DND-41 (cell line): ENCODE measurements at regions not wholly inside any gene's neighbourhood (a gene's known extent, or its start where the extent isn't known, plus 50 kb on each side); places are given as distances from the start of the nearest gene placed in this dataset.

Source experiments
- ATAC-seq: fragments of 200-7000 bp; cut with Tn5 transposase; 3 replicates; pipeline ENCODE4 v1.9.1; 2021; ENCODE audit warnings: low read depth; ENCODE audit not compliant: insufficient read depth
- DNase-seq: peaks from one replicate; pipeline ENCODE4 v3.0.0-alpha.2; 2020
- H2AFZ ChIP-seq: 2 replicates; pipeline ENCODE4 v1.6.0; 2012; ENCODE audit warnings: low read depth, low read length
- H3K27ac ChIP-seq: 2 replicates; pipeline ENCODE4 v1.5.1; 2012; ENCODE audit warnings: low read length, inconsistent platforms
- H3K27me3 ChIP-seq: fragments of 200-600 bp; sonication (generic); 2 replicates; pipeline ENCODE4 v1.6.0; 2012; ENCODE audit warnings: low read length, mild to moderate bottlenecking, inconsistent platforms; ENCODE audit not compliant: insufficient read depth, poor library complexity
- H3K36me3 ChIP-seq: 2 replicates; pipeline ENCODE4 v1.5.1; 2012; ENCODE audit warnings: low read length, inconsistent platforms; ENCODE audit not compliant: insufficient read depth
- H3K4me1 ChIP-seq: 2 replicates; pipeline ENCODE4 v1.5.1; 2012; ENCODE audit warnings: mild to moderate bottlenecking, low read length; ENCODE audit not compliant: insufficient read depth
- H3K4me2 ChIP-seq: 2 replicates; pipeline ENCODE4 v1.6.0; 2012; ENCODE audit warnings: mild to moderate bottlenecking, moderate library complexity, low read length, inconsistent platforms; ENCODE audit not compliant: insufficient read depth
- H3K4me3 ChIP-seq, 2 experiments: fragments of 200-600 bp in 1 of 2; shearing (Covaris generic) in 1 of 2; 2 replicates each; pipeline ENCODE4 v1.5.1; 2012 to 2016; ENCODE audit warnings: inconsistent platforms in 2 of 2, low read length in 2 of 2, mild to moderate bottlenecking in 2 of 2, low read depth in 1 of 2, moderate library complexity in 1 of 2
- H3K79me2 ChIP-seq: 2 replicates; pipeline ENCODE4 v1.6.0; 2012; ENCODE audit warnings: low read length, inconsistent platforms; ENCODE audit not compliant: insufficient read depth
- H3K9ac ChIP-seq: 2 replicates; pipeline ENCODE4 v1.6.0; 2012; ENCODE audit warnings: low read depth, mild to moderate bottlenecking, inconsistent platforms, low read length, moderate library complexity
- H3K9me3 ChIP-seq: 2 replicates; pipeline ENCODE4 v1.5.1; 2012; ENCODE audit warnings: low read length, moderate library complexity, mild to moderate bottlenecking, inconsistent platforms; ENCODE audit not compliant: insufficient read depth, severe bottlenecking
- H4K20me1 ChIP-seq: 2 replicates; pipeline ENCODE4 v1.6.0; 2012; ENCODE audit warnings: low read length; ENCODE audit not compliant: insufficient read depth
- EZH2 ChIP-seq: IDR thresholded peaks from 3 replicates; pipeline ENCODE4 v1.6.1; 2012; ENCODE audit warnings: borderline replicate concordance, low read depth, mild to moderate bottlenecking, moderate library complexity, low read length, inconsistent platforms; ENCODE audit not compliant: severe bottlenecking
- TF ChIP-seq, protein P1 (sequence below): IDR thresholded peaks from 2 replicates; pipeline ENCODE4 v1.5.1; 2012; ENCODE audit warnings: borderline replicate concordance, low read length, moderate library complexity, mild to moderate bottlenecking; ENCODE audit not compliant: poor library complexity, severe bottlenecking; ENCODE audit errors: extremely low read depth

DNA sequence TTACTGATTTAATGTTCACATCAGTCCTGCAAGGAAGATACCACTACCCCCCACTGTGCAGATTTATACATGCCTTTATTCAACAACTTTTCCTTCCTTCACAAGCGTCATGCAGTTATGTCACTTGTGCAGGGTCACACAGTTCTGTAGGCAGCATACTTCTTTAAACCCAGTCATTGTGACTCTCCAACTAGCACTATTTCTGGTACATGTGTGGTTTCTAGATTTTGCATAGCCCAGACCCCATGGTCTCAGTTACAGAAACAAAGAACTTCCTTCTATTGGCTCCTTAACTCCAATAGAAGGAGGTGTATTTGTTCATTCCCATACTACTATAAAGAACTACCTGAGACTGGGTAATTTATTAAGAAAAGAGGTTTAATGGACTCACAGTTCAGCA, 333.1 kb downstream of the ZNF516 start:
- Histone ChIP-seq H3K4me1 (no peaks in the 10 kb centered on the region), H3K4me2 (no peak overlapping the region), H3K27me3 (no peaks in the 10 kb centered on the region), H3K9me3 (no peaks in the 10 kb centered on the region), H3K79me2 (no peaks in the 10 kb centered on the region), H4K20me1 (no peaks in the 10 kb centered on the region), H3K27ac (no peak overlapping the region), H2AFZ (no peak overlapping the region), H3K4me3 (no peak overlapping the region), H3K36me3 (no peaks in the 10 kb centered on the region), H3K9ac (no peak overlapping the region)
- no peak for TF ChIP-seq EZH2
- TF ChIP-seq, protein P1, sequence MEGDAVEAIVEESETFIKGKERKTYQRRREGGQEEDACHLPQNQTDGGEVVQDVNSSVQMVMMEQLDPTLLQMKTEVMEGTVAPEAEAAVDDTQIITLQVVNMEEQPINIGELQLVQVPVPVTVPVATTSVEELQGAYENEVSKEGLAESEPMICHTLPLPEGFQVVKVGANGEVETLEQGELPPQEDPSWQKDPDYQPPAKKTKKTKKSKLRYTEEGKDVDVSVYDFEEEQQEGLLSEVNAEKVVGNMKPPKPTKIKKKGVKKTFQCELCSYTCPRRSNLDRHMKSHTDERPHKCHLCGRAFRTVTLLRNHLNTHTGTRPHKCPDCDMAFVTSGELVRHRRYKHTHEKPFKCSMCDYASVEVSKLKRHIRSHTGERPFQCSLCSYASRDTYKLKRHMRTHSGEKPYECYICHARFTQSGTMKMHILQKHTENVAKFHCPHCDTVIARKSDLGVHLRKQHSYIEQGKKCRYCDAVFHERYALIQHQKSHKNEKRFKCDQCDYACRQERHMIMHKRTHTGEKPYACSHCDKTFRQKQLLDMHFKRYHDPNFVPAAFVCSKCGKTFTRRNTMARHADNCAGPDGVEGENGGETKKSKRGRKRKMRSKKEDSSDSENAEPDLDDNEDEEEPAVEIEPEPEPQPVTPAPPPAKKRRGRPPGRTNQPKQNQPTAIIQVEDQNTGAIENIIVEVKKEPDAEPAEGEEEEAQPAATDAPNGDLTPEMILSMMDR: no peak
- DNase-seq: no peak
- no peak for ATAC-seq

DNA sequence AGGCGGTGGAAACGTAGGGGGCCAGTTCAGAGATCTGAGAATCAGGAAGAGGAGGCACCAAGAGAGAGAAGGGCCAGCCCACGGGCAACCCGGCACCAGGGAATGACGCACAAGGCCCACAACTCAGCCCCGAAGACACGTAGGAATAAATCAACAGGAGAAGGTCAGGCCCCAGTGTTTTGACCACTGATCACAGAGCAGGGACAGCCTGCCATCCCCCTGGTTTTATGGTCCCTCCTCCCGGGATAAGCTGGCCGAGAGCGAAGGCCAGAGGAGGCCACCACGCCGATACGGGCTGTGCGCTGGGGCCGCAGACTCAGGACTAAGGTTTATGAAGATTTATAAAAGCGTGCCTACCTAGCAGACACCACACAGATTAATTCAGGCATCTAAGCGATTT, 341.4 kb downstream of the ZNF516 start:
- Histone ChIP-seq H3K36me3 (no peaks in the 10 kb centered on the region), H2AFZ (no peak overlapping the region), H4K20me1 (no peaks in the 10 kb centered on the region), H3K4me1 (no peaks in the 10 kb centered on the region), H3K4me2 (no peak overlapping the region), H3K27me3 (no peaks in the 10 kb centered on the region), H3K27ac (no peak overlapping the region), H3K79me2 (no peaks in the 10 kb centered on the region), H3K4me3 (no peak overlapping the region), H3K9me3 (no peaks in the 10 kb centered on the region), H3K9ac (no peak overlapping the region)
- no peak for TF ChIP-seq EZH2
- TF ChIP-seq, protein P1: no peak
- ATAC-seq: no peak
- no peak for DNase-seq

DNA sequence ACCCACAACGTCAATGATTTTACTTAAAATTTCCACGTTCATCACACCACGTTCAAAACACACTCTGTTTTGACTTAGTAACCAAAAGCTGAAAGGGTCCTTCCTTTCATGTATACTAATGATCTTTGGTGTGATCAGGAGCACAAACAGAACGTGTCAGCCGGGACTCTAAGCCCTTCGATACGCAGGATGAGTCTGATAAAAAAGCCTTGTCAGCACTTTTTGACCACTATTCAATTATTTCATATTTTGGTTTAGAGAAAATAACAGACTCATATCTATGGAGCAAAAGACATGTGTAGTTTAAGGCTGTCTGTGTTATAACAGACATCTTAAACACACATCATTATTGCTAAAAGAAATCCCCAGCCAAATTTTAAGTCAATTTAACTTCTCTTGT, 345.3 kb downstream of the ZNF516 start:
- no peaks in the 10 kb centered on the region for H3K79me2 ChIP-seq
- no peak for DNase-seq
- H3K4me2 ChIP-seq: no peak overlapping the region
- H3K27ac ChIP-seq: no peak overlapping the region
- H4K20me1 ChIP-seq: no peaks in the 10 kb centered on the region
- no peaks in the 10 kb centered on the region for H3K36me3 ChIP-seq
- H3K27me3 ChIP-seq: no peaks in the 10 kb centered on the region
- no peak overlapping the region for H2AFZ ChIP-seq
- no peaks in the 10 kb centered on the region for H3K4me1 ChIP-seq
- H3K4me3 ChIP-seq: no peak overlapping the region
- no peaks in the 10 kb centered on the region for H3K9me3 ChIP-seq
- TF ChIP-seq, protein P1: no peak
- no peak for TF ChIP-seq EZH2
- no peak for ATAC-seq
- H3K9ac ChIP-seq: no peak overlapping the region

DNA sequence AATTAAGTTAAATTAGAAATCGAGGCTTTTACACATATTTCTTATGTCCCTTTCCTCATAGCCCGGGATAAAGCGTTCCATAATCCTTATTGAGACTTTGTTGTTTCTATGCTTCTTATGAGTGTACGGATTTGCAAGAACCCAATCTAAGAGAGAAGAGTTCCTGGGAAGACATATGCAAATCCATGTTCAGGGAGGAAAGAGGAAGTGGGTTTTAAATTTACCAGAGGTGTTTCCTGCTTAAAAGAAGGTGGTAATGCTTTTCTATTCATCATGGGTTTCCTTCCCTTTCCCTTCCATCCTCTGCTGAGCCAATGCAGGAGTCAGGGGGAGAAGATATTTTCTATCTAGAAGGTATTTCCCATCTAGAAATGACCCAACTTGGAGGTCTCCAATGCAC, 345.8 kb downstream of the ZNF516 start:
- Histone ChIP-seq H4K20me1 (no peaks in the 10 kb centered on the region), H3K27me3 (no peaks in the 10 kb centered on the region), H2AFZ (no peak overlapping the region), H3K9ac (no peak overlapping the region), H3K27ac (no peak overlapping the region), H3K9me3 (no peaks in the 10 kb centered on the region), H3K36me3 (no peaks in the 10 kb centered on the region), H3K79me2 (no peaks in the 10 kb centered on the region), H3K4me2 (no peak overlapping the region), H3K4me3 (no peak overlapping the region), H3K4me1 (no peaks in the 10 kb centered on the region)
- no peak for DNase-seq
- ATAC-seq: no peak
- no peak for TF ChIP-seq EZH2
- TF ChIP-seq, protein P1: no peak
